HEK293T (cell line): ENCODE measurements at regions not wholly inside any gene's neighbourhood (a gene's known extent, or its start where the extent isn't known, plus 50 kb on each side); places are given as distances from the start of the nearest gene placed in this dataset.

Source experiments
- CTCF ChIA-PET: fragments of 350-600 bp; formaldehyde crosslinking; extraction: SDS; loops from one replicate; lab custom pipeline; 2021; ENCODE audit warnings: antibody characterized with exemption, inconsistent platforms; lab: Yijun Ruan, JAX
- POLR2A ChIA-PET: fragments of 350-600 bp; formaldehyde crosslinking; extraction: SDS; loops from one replicate; lab custom pipeline; 2020; ENCODE audit warnings: antibody characterized with exemption, inconsistent platforms; lab: Yijun Ruan, JAX
- DNase-seq: peaks from one replicate; pipeline ENCODE4 v3.0.0; 2012; ENCODE audit warnings: mixed read lengths; ENCODE audit errors: extremely low spot score
- ARNT ChIP-seq: fragments of 450-650 bp; IDR thresholded peaks from 2 replicates; pipeline ENCODE4 v1.6.1; 2017; ENCODE audit warnings: mild to moderate bottlenecking
- BHLHE40 ChIP-seq: fragments of 450-650 bp; IDR thresholded peaks from 2 replicates; pipeline ENCODE4 v1.6.1; 2016; ENCODE audit warnings: mild to moderate bottlenecking, moderate library complexity, borderline replicate concordance
- CTBP1 ChIP-seq: fragments of 450-650 bp; IDR thresholded peaks from 2 replicates; pipeline ENCODE4 v1.6.1; 2016; ENCODE audit warnings: borderline replicate concordance
- ELF4 ChIP-seq: fragments of 450-650 bp; IDR thresholded peaks from 2 replicates; pipeline ENCODE4 v1.6.1; 2017; ENCODE audit warnings: antibody characterized with exemption
- FOXA1 ChIP-seq: fragments of 450-650 bp; IDR thresholded peaks from 2 replicates; pipeline ENCODE4 v1.6.1; 2016; ENCODE audit warnings: mild to moderate bottlenecking
- FOXK2 ChIP-seq: fragments of 450-650 bp; IDR thresholded peaks from 2 replicates; pipeline ENCODE4 v1.6.1; 2016; ENCODE audit warnings: mild to moderate bottlenecking
- FOXM1 ChIP-seq: fragments of 450-650 bp; IDR thresholded peaks from 2 replicates; pipeline ENCODE4 v1.6.1; 2017; ENCODE audit warnings: mild to moderate bottlenecking, borderline replicate concordance
- HDGF ChIP-seq: fragments of 450-650 bp; IDR thresholded peaks from 2 replicates; pipeline ENCODE4 v1.6.1; 2017; ENCODE audit warnings: antibody characterized with exemption, borderline replicate concordance
- L3MBTL2 ChIP-seq: fragments of 450-650 bp; conservative IDR thresholded peaks from 2 replicates; pipeline ENCODE4 v1.6.1; 2016; ENCODE audit warnings: mild to moderate bottlenecking
- LEF1 ChIP-seq: fragments of 450-650 bp; IDR thresholded peaks from 2 replicates; pipeline ENCODE4 v1.6.1; 2017; ENCODE audit warnings: mild to moderate bottlenecking, borderline replicate concordance
- NFRKB ChIP-seq: fragments of 450-650 bp; IDR thresholded peaks from 2 replicates; pipeline ENCODE4 v1.6.1; 2016; ENCODE audit warnings: mild to moderate bottlenecking, moderate library complexity
- SP1 ChIP-seq: fragments of 450-650 bp; IDR thresholded peaks from 2 replicates; pipeline ENCODE4 v1.6.1; 2017
- SUZ12 ChIP-seq: fragments of 450-650 bp; IDR thresholded peaks from 2 replicates; pipeline ENCODE4 v1.6.1; 2016; ENCODE audit warnings: mild to moderate bottlenecking
- TARDBP ChIP-seq: fragments of 450-650 bp; IDR thresholded peaks from 2 replicates; pipeline ENCODE4 v1.6.1; 2016
- ZNF384 ChIP-seq: fragments of 450-650 bp; IDR thresholded peaks from 2 replicates; pipeline ENCODE4 v1.6.1; 2016
- TF ChIP-seq, protein P1 (sequence below): fragments of 450-650 bp; IDR thresholded peaks from 2 replicates; pipeline ENCODE4 v1.6.1; 2016

DNA sequence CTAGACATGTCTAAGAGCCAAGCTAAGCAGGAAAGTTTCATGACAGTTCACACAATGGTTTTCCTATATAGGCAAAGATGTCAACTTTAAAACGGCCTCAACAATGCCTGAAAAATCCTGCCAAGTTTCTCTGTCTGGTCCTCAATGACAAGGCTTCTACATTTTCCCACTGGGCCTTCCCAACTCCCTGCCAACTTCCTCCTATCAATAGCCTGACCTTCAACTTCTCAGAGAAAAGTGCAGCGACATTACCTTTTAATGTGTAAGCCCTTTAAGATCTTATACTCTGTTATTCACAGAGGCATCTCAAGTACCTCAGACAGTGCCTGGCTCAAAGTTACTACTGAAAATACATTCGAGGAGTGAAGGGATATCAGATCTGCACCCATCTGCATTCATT lies 56.2 kb upstream of the BTBD3 start:
- POLR2A ChIA-PET: no interaction called here
- TF ChIP-seq ARNT (no peak), TARDBP (no peak), SP1 (no peak), FOXM1 (no peak)
- DNase-seq: no peak
- CTCF ChIA-PET: no interaction called here

DNA sequence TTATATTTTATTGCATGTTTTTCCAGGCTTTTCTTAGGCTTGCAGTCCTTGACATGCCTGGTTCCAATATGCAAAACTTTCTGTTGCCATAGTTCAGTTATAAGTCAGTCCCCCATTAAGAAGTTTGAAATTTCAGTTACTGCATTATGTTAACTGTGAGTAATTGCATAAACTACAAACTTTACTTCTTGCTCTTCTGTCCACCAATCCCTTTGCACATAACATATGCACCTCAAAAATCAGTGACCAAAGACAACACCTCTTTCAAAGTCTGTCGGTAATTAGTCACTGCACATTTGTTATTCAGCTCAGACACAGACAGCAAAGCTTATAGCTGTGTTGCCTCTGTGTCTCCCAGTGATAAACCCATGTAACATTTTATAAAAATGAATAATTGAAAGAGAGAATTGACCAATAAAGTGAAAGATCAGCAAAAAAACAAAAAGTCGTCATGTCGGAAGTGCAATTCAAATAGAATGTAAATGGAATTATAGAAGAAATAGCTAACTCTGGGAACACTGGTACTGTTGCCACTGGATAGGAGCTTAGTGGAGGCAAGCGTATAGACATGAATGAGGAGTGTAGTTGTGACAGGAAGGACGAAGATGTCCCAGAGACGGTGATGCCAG lies 50.3 kb upstream of the BTBD3 start:
- no peak for TF ChIP-seq SP1
- TF ChIP-seq ZNF384: no peak
- no peak for TF ChIP-seq NFRKB
- no peak for TF ChIP-seq TARDBP
- TF ChIP-seq BHLHE40: no peak
- no peak for TF ChIP-seq FOXM1
- no peak for TF ChIP-seq ARNT
- no peak for TF ChIP-seq HDGF
- TF ChIP-seq, protein P1, sequence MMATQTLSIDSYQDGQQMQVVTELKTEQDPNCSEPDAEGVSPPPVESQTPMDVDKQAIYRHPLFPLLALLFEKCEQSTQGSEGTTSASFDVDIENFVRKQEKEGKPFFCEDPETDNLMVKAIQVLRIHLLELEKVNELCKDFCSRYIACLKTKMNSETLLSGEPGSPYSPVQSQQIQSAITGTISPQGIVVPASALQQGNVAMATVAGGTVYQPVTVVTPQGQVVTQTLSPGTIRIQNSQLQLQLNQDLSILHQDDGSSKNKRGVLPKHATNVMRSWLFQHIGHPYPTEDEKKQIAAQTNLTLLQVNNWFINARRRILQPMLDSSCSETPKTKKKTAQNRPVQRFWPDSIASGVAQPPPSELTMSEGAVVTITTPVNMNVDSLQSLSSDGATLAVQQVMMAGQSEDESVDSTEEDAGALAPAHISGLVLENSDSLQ: no peak
- no peak for TF ChIP-seq LEF1
- no peak for TF ChIP-seq SUZ12
- no peak for TF ChIP-seq CTBP1
- no peak for TF ChIP-seq FOXA1
- no peak for TF ChIP-seq FOXK2
- no peak for TF ChIP-seq L3MBTL2
- TF ChIP-seq ELF4: no peak
- ChIA-PET CTCF (no interaction called here), POLR2A (no interaction called here)
- DNase-seq: no peak
